ENCODE measurements at regions not wholly inside any gene's neighbourhood (a gene's known extent, or its start where the extent isn't known, plus 50 kb on each side); places are given as distances from the start of the nearest gene placed in this dataset.
"Not testable (repeated sequence)": the region's sequence is repeated elsewhere in the genome, so short reads cannot be mapped to it uniquely, and the experiment has no call there.

DNA sequence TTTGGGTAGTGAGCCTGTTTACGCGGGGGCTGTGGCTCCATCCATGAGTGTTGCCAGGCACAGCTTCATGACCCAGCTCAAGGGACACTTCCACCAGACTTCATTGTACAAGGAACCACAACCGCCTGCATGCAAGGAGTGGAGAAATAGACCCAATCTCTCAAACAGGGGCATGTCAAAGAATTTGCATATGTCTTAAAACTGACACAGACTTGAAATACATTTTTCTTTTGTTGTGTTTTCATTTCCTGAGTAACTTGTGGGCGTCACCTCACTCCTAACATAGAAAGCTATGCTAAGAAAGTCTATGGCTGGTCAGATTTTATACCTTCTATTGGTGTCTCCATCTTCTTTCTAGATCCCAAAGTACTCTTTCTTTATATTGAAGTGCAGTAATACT is 266.2 kb upstream of the RNF32 start:
- in situ Hi-C loops (cut with HindIII; ENCODE audit: low pct_ligation_motif_present, low pct_unique_long_range_greater_than_20kb, low sequenced_read_pairs), result no loop called here

DNA sequence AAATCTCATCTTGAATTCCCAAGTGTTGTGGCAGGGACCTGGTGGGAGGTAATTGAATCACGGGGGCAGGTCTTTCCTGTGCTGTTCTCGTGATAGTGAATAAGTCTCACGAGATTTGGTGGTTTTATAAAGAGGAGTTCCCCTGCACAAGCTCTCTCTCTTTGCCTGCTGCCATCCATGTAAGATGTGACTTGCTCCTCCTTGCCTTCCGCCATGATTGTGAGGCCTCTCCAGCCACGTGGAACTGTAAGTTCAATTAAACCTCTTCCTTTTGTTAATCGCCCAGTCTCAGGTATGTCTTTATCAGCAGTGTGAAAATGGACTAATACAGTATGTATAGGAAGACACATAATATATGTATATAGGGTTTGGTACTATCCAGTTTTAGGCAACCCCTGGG is 270.6 kb upstream of the RNF32 start:
- in situ Hi-C loops (cut with HindIII; ENCODE audit: low pct_ligation_motif_present, low pct_unique_long_range_greater_than_20kb, low sequenced_read_pairs); DNase-seq: not testable (repeated sequence)

More for the DNA sequence above, 266.2 kb upstream of the RNF32 start:
- DNase-seq, result no peak

DNA sequence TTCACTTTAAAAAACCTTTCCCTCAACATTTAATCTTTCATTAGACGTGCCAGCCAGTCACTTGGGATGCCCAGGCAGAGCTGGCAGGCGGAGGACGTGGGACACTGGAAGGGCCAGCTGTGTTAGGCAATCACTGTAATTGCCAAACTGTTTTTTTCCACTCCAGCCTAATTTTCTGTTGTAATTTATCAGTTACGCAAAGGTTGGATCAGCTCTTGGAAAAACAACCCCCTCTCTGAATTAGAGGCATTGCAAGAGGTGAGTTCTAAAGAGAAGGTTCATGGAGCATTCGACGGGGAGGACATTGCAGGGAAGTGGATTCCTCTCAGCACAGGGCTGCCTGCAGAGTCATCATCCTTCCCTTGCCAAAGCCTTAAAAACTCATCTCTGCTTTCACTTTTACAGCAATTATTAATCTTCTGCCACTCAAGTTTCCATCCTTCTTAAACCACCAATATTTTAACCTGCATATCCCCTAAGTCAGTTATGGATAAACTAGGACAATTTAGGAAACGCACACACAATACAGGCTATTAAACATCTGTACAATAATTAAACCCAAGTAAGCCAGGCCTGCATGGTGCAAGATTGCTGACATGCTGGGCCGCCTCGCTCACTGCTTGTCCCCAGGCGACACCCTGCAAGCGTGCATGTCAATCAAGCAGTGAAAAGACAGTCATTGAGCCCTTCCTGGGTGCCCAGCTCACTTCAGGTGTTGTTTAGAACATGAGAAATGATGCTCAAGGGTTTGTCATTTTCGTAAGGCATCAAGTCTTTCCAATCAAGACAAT is 272.3 kb upstream of the RNF32 start:
- in situ Hi-C loops (cut with HindIII; ENCODE audit: low pct_ligation_motif_present, low pct_unique_long_range_greater_than_20kb, low sequenced_read_pairs), result no loop called here
- no peak for DNase-seq

DNA sequence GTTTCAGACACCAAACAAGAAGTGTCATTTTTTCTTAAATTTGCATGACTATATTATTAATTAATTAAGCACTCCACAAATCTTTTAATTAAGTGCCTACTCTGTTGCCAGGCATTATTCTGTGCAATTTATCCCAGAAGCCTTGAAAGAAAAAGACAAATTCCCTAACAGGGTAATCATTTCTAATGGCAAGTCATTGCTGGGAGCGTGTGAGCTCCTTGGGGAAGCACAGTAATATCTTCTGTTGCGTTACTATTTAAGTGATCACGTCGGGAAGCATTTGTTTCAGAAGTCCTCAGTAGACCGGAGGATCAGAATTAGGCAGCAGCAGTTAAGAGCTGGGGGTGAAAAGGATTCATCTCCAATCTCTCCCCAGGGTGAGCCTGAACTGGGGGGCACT is 276.8 kb upstream of the RNF32 start:
- DNase-seq, result no peak

DNA sequence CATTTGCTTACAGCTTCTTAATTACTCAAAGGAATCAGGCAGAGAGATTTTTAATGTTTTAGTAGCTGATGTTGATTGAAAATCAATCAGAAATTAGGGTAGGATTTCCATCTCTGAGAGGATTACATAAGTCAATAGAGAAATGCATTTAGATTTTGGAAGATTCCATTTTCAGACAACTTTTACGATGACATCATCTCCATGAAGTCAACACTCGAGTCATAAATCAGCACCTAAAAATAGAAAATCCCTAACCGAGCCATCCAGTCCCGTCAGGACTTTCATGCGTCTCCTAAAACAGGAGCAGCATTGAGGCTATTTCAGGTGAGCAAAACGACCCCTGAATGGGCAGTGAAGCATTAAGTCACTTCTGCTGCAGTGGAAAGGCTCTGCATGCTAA is 279.7 kb upstream of the RNF32 start:
- no peak for DNase-seq
- in situ Hi-C loops (cut with HindIII; ENCODE audit: low pct_ligation_motif_present, low pct_unique_long_range_greater_than_20kb, low sequenced_read_pairs), result no loop called here

More for the DNA sequence above, 276.8 kb upstream of the RNF32 start:
- in situ Hi-C loops (cut with HindIII; ENCODE audit: low pct_ligation_motif_present, low pct_unique_long_range_greater_than_20kb, low sequenced_read_pairs), result no loop called here

DNA sequence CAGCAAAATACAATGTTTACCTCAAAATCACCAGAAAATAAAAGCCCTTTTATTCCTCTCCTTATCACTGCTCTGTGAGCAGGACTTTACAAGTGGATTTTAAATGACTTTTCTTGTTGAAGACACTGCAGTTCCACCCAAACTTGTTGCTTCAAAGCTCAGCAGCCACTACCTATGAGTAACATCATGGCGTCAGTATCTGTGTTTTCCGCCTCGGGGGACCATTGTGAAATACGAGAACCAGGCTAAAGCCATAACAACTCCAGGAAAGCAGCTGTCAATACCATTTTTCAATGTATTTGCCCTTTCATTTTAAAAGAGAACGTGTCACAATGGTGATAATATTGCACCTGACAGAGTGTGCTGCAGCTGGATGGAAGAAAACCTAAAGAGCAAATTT is 284.0 kb upstream of the RNF32 start:
- in situ Hi-C loops (cut with HindIII; ENCODE audit: low pct_ligation_motif_present, low pct_unique_long_range_greater_than_20kb, low sequenced_read_pairs), result no loop called here

DNA sequence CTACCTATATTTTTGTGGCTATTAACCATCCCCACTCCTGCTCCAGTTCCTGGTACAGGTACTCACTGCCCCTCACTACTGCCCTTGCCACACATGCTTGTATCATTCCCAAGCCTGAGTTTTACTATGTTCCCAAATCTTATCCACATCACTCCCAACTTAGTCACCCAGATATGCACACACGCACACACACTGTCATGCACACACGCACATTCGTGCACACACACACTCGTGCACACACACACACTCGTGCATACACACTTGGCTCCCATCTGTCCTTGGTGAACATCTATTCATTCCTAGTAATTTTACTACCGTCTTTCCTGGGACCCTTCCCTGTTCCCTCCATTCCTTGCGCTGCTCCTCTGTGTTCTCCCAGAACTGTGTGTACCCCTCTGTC is 287.2 kb upstream of the RNF32 start:
- in situ Hi-C loops (cut with HindIII; ENCODE audit: low pct_ligation_motif_present, low pct_unique_long_range_greater_than_20kb, low sequenced_read_pairs), result no loop called here
- no peak for DNase-seq

More for the DNA sequence above, 284.0 kb upstream of the RNF32 start:
- DNase-seq, result no peak

GRCh38 chr7:156347703-156348248 is 292.8 kb upstream of the RNF32 start:
- DNase-seq; in situ Hi-C loops (cut with HindIII; ENCODE audit: low pct_ligation_motif_present, low pct_unique_long_range_greater_than_20kb, low sequenced_read_pairs): not testable (repeated sequence)

GRCh38 chr7:156347132-156347531 is 293.4 kb upstream of the RNF32 start:
- in situ Hi-C loops (cut with HindIII; ENCODE audit: low pct_ligation_motif_present, low pct_unique_long_range_greater_than_20kb, low sequenced_read_pairs), result no loop called here

DNA sequence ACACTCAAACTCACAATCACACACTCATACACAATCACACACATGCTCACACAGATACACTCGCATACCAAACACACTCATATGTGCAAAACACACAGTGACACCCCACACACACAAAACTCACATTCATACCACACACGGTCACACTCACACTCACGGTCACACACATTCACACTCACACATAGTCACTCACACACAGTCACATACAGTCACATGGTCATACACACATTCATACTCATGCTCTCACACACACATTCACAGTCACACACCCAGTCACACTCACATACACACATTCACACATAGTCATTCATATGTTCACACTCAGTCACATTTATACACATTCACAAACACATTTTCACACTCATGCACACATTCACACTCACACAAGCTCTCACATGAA is 296.0 kb upstream of the RNF32 start:
- DNase-seq, result no peak
- in situ Hi-C loops (cut with HindIII; ENCODE audit: low pct_ligation_motif_present, low pct_unique_long_range_greater_than_20kb, low sequenced_read_pairs), result no loop called here

More at GRCh38 chr7:156347132-156347531, 293.4 kb upstream of the RNF32 start:
- DNase-seq, result no peak

- in situ Hi-C loops (cut with HindIII; ENCODE audit: low pct_ligation_motif_present, low pct_unique_long_range_greater_than_20kb, low sequenced_read_pairs), result no loop called here
These were observed 305.9 kb upstream of the RNF32 start for GRCh38 chr7:156334636-156335035.

DNA sequence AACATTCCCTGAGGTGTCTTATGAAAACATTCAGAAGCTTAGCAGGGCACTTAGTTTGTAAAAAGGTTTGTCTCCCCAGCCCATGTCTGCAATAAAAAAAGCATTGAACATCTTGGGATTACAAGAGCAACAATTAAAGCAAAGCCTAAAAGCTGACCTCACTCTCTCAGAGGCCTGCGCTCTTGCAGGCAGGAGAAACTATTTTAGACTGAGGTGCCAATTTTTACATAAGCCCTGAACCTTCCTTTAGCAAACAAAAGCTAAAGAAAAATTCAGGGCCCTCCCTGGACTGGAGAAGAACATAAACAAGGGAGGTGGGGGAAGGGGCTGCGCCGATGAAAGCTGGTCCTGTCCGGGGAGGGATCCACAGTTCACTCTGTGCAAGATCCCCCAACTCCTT is 312.7 kb upstream of the RNF32 start:
- no peak for DNase-seq
- in situ Hi-C loops (cut with HindIII; ENCODE audit: low pct_ligation_motif_present, low pct_unique_long_range_greater_than_20kb, low sequenced_read_pairs), result no loop called here

More at GRCh38 chr7:156334636-156335035, 305.9 kb upstream of the RNF32 start:
- DNase-seq, result no peak

- no peak for DNase-seq
- in situ Hi-C loops (cut with HindIII; ENCODE audit: low pct_ligation_motif_present, low pct_unique_long_range_greater_than_20kb, low sequenced_read_pairs), result no loop called here
These were observed 313.1 kb upstream of the RNF32 start for GRCh38 chr7:156327474-156327873.

- DNase-seq, result no peak
- in situ Hi-C loops (cut with HindIII; ENCODE audit: low pct_ligation_motif_present, low pct_unique_long_range_greater_than_20kb, low sequenced_read_pairs), result no loop called here
These were observed 316.4 kb upstream of the RNF32 start for GRCh38 chr7:156324201-156324600.

DNA sequence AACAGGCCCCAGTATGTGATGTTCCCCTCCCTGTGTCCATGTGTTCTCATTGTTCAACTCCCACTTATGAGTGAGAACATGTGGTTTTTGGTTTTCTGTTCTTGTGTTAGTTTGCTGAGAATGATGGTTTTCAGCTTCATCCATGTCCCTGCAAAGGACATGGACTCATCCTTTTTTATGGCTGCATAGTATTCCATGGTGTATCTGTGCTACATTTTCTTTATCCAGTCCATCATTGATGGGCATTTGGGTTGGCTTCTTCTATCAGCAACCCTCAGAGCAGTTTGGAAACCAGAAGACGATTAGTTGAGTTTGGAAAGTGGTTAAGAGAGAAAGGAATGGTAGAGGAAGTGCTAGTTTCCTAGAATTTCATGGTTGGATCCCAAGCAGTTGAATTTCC is 319.1 kb upstream of the RNF32 start:
- in situ Hi-C loops (cut with HindIII; ENCODE audit: low pct_ligation_motif_present, low pct_unique_long_range_greater_than_20kb, low sequenced_read_pairs), result not testable (repeated sequence)

DNA sequence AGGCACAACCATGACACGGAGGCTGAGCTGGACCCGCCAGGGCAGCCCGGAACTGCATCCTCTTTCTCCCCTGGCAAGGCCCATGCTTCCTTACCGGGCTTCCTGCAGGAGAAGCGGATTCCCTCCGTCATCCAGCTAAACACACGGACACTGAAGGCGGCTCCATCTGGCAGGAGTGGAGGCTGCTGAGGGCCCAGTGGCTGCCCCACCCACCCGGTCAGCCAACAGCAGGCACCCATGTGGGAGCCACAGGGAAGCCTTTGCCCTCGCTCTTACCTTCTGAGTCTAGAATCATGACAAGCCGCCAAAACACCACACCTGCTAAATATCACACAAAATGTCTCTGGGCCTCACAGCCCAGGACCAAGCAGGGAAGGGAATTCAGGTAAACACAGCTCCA is 321.6 kb upstream of the RNF32 start:
- no peak for DNase-seq
- in situ Hi-C loops (cut with HindIII; ENCODE audit: low pct_ligation_motif_present, low pct_unique_long_range_greater_than_20kb, low sequenced_read_pairs), result no loop called here

More for the DNA sequence above, 319.1 kb upstream of the RNF32 start:
- not testable (repeated sequence) for DNase-seq

- no peak for DNase-seq
- in situ Hi-C loops (cut with HindIII; ENCODE audit: low pct_ligation_motif_present, low pct_unique_long_range_greater_than_20kb, low sequenced_read_pairs), result no loop called here
These were observed 322.1 kb upstream of the RNF32 start for GRCh38 chr7:156318426-156318825.

DNA sequence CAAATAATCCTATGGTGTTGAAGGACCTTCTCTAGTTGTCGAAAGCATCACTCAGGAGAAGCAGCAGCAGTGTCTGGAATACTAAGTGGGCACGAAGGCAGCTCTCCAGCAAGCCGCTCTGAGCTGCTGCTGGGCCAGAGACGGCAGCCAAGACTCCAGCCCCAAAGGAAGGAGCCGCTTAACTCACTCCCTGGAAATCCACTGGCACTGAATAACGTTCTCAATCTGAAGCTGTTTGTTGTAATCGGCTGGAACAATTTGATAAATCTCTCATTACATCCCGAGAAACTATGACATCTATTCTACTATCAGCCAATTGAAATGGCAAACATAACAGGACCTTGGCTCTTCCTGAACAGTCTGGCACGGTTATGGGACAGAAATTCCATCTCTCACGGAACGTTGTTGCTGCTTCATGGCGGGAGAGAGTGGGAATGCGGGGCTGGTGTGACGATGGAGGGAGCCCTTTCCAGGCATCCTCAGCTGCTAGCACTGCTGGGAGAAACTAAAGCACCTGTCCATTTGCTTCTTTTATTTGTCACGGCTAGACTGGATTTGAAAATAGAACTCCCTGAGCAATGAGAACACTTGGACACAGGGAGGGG is 331.5 kb upstream of the RNF32 start:
- in situ Hi-C loops (cut with HindIII; ENCODE audit: low pct_ligation_motif_present, low pct_unique_long_range_greater_than_20kb, low sequenced_read_pairs), result no loop called here
- DNase-seq, result no peak

DNA sequence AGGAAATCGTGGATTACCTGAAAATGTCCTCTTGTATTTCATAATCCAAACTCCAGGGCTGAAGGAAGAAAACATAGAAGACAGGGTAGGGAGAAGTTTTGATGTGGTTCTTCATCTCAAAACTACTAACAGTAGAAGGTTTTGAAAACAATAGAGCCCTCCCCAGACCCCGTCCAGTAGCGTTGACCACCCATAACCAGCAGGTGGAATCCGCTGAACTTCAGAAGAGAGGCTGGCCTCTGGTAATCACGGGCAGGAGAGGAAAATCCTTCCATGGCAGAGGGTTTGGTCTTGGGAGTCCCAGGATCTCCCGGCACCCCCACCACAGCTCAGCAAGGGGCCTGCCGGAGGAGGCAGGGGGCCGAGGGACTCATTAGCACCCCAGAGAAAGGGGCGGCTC is 333.4 kb upstream of the RNF32 start:
- no peak for DNase-seq
- in situ Hi-C loops (cut with HindIII; ENCODE audit: low pct_ligation_motif_present, low pct_unique_long_range_greater_than_20kb, low sequenced_read_pairs), result no loop called here

- in situ Hi-C loops (cut with HindIII; ENCODE audit: low pct_ligation_motif_present, low pct_unique_long_range_greater_than_20kb, low sequenced_read_pairs), result no loop called here
- DNase-seq, result no peak
These were observed 335.2 kb upstream of the RNF32 start for GRCh38 chr7:156305351-156305750.

Data from ACHN (cell line).